Chondrocyte (in vitro differentiated cells): ENCODE measurements at regions not wholly inside any gene's neighbourhood (a gene's known extent, or its start where the extent isn't known, plus 50 kb on each side); places are given as distances from the start of the nearest gene placed in this dataset.
"Not testable (repeated sequence)": the region's sequence is repeated elsewhere in the genome, so short reads cannot be mapped to it uniquely, and the experiment has no call there.

Experiments used
- DNase-seq: peaks from one replicate; pipeline ENCODE4 v3.0.0; 2021; ENCODE audit warnings: mixed read lengths, low spot score
- H3K27ac Mint-ChIP-seq: one replicate; pipeline ENCODE4 v1.8.0; 2021; ENCODE audit warnings: mild to moderate bottlenecking, moderate library complexity, mixed read lengths; ENCODE audit not compliant: unreplicated experiment
- H3K27me3 Mint-ChIP-seq: 2 replicates; pipeline ENCODE4 v1.8.0; 2021; ENCODE audit warnings: low read depth, mixed read lengths
- H3K36me3 Mint-ChIP-seq: 2 replicates; pipeline ENCODE4 v1.8.0; 2021; ENCODE audit warnings: low read depth, mixed read lengths
- H3K4me1 Mint-ChIP-seq: 2 replicates; pipeline ENCODE4 v1.8.0; 2021; ENCODE audit warnings: low read depth, mild to moderate bottlenecking, mixed read lengths
- H3K4me3 Mint-ChIP-seq: one replicate; pipeline ENCODE4 v1.8.0; 2021; ENCODE audit warnings: mild to moderate bottlenecking, moderate library complexity, mixed read lengths; ENCODE audit not compliant: unreplicated experiment
- H3K9me3 Mint-ChIP-seq: 2 replicates; pipeline ENCODE4 v1.8.0; 2021; ENCODE audit warnings: low read depth, mixed read lengths
- CTCF ChIP-seq: fragments of 200-600 bp; sonication (generic); IDR thresholded peaks from 2 replicates; pipeline ENCODE4 v1.5.0; 2021; ENCODE audit warnings: antibody characterized with exemption, mild to moderate bottlenecking, moderate library complexity

GRCh38 chr4:158444621-158445020 lies 77.1 kb upstream of the RXFP1 start:
- Mint-ChIP-seq H3K36me3 (no peaks in the 10 kb centered on the region), H3K4me3 (no peak overlapping the region), H3K9me3 (peaks cover 6% of the 10 kb centered on the region), H3K27me3 (peaks cover 15% of the 10 kb centered on the region), H3K27ac (no peak overlapping the region), H3K4me1 (no peaks in the 10 kb centered on the region)
- DNase-seq, result no peak
- no peak for TF ChIP-seq CTCF

GRCh38 chr4:158446106-158446505 lies 75.6 kb upstream of the RXFP1 start:
- Mint-ChIP-seq H3K4me1 (no peaks in the 10 kb centered on the region), H3K27me3 (peaks cover 16% of the 10 kb centered on the region), H3K4me3 (no peak overlapping the region), H3K36me3 (no peaks in the 10 kb centered on the region), H3K9me3 (no peaks in the 10 kb centered on the region), H3K27ac (no peak overlapping the region)
- no peak for TF ChIP-seq CTCF
- no peak for DNase-seq

- H3K36me3 Mint-ChIP-seq, result no peaks in the 10 kb centered on the region
- H3K27ac Mint-ChIP-seq, result no peak overlapping the region
- H3K27me3 Mint-ChIP-seq, result peaks cover 17% of the 10 kb centered on the region
- no peak for DNase-seq
- no peak overlapping the region for H3K4me3 Mint-ChIP-seq
- no peaks in the 10 kb centered on the region for H3K9me3 Mint-ChIP-seq
- no peaks in the 10 kb centered on the region for H3K4me1 Mint-ChIP-seq
- TF ChIP-seq CTCF, result no peak
Observed at GRCh38 chr4:158450741-158451140, 70.9 kb upstream of the RXFP1 start.

- not testable (repeated sequence) for H3K36me3 Mint-ChIP-seq, H3K4me1 Mint-ChIP-seq, H3K9me3 Mint-ChIP-seq, DNase-seq, H3K27ac Mint-ChIP-seq, H3K4me3 Mint-ChIP-seq
- peaks cover 21% of the 10 kb centered on the region for H3K27me3 Mint-ChIP-seq
Observed at GRCh38 chr4:158452116-158452515, 69.6 kb upstream of the RXFP1 start.

- Mint-ChIP-seq H3K9me3 (no peaks in the 10 kb centered on the region), H3K4me1 (no peaks in the 10 kb centered on the region), H3K36me3 (peaks cover 1% of the 10 kb centered on the region), H3K27ac (no peak overlapping the region), H3K4me3 (no peak overlapping the region), H3K27me3 (peaks cover 25% of the 10 kb centered on the region)
- TF ChIP-seq CTCF, result no peak
- no peak for DNase-seq
Observed at GRCh38 chr4:158458271-158458895, 63.3 kb upstream of the RXFP1 start.

- no peak for TF ChIP-seq CTCF
- Mint-ChIP-seq H3K9me3 (no peaks in the 10 kb centered on the region), H3K36me3 (peaks cover 1% of the 10 kb centered on the region), H3K4me1 (no peaks in the 10 kb centered on the region), H3K27ac (no peak overlapping the region), H3K4me3 (no peak overlapping the region), H3K27me3 (peaks cover 22% of the 10 kb centered on the region)
- no peak for DNase-seq
Observed at GRCh38 chr4:158459085-158459820, 62.4 kb upstream of the RXFP1 start.
